COLO668 (cell line): ENCODE measurements at regions not wholly inside any gene's neighbourhood (a gene's known extent, or its start where the extent isn't known, plus 50 kb on each side); places are given as distances from the start of the nearest gene placed in this dataset.
"Not testable (repeated sequence)": the region's sequence is repeated elsewhere in the genome, so short reads cannot be mapped to it uniquely, and the experiment has no call there.

Experiments used
- DNase-seq: peaks from one replicate; lab custom pipeline; 2025; ENCODE audit not compliant: unreplicated experiment; lab: John Stamatoyannopoulos, UW

DNA sequence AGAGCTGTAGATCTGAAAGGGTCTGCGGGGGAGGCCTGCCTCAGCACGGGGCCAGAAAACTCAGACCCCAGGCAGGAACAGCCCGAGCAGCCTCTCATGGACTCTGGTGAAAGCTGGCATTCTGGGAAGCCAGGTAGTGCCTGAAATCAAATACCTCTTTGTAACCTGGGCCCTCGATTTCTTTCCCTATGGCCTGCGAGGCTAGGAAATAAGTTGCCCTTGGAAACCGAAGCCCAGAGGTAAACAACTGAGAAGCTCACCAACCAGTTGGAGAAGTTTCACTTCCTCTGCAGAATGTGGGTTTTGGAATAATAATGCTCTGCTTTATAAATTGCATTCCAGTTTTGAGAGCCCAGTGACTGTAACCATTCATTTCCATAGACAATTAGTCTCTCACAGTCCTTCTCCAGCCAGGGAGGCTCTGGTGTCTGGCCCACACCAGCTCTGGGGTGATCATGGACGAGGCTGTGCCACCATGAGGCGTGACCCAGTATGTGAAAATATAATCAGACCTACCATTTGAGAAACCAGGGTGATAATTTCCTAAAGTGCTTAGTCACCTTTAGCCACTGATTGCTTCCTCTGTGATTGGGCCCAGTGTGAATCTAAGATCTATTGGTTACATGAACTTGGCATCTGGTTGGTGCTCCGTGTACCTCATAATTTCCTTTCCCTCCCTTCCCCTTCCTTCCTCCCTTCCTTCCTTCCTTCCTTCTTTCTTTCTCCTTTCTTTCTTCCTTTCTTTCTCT lies 133.1 kb upstream of the PELI1 start:
- DNase-seq = no peak

GRCh38 chr2:64280812-64281211 lies 136.6 kb upstream of the PELI1 start:
- DNase-seq = not testable (repeated sequence)

GRCh38 chr2:64283006-64283570 lies 138.9 kb upstream of the PELI1 start:
- DNase-seq = no peak

DNA sequence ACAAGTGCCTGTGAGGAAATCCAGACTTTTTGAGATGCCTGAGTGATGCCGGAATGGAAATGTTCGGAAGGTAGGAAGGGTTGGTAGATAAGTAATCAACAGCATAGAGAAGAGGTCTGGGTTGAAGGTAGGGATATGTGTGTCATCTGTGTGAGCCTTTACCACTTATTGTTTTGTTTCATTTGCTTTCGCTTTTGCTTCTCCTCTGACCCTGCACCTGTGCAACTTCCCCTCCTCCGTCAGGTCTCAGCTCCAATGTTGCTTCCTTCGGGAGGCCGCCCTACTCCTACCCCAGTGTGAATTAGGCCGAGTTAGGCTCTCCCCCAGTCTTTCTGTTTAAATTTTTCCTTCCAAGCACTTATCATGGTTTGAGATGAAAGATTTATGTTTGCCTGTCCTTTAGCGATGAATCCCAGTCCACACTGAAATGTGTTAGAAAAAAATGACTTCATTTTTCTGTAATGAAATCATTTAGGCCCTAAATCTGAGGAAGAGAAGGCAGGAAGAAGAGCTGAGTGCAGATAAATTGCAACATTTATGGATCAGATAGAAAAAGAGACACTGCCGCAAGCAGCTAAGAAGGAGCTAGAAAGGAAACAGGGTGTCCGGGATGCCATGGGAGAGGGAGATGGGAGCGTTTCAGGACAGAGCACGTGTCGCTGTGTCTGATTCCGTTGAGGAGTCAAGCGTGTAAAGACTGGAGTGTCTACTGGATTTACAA lies 139.6 kb upstream of the PELI1 start:
- no peak for DNase-seq

DNA sequence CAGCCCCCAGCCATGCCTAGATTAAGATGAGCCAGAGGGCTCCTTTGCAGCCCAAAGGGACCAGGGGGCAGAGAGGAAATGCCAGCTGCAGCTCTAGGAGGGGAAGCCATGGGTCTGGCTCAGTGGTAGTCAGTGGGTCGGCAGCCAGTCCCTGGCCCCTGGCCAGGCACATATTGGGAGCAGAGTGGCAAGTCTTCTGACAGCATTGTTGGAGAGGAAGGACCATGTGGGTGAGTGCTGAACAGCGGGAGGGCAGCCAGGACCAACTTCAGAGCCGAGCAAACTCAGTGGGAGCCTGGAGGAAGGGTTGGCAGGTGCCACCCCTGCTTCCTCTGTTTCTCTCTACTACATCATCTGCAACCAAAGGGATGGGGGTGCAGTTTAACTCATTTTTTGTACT lies 140.5 kb upstream of the PELI1 start:
- DNase-seq = no peak

DNA sequence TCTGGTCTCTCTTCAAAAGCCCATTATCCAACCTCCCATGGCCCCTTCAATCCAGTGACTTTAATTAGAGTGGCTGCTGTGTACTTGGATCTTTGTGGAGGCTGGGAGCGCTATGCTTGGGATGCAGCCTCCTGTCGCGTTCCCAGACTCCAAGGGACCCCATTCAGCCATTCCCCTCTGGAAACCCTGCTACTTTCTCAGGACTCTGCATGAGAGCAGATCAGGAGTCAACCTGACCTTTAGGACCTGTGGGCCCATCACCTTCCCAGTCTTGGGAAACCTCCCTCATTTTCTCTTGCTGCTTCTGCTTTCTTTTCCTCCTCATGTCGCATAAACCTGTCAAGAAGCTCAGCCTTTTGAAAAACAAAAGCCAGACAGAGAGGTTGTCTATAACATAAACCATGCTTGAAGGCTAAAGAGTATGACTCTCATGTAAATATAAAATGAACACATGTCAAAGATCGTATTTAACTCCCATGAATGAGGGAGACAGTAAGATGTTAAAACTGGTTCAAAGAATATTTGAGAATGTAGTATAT lies 143.1 kb upstream of the PELI1 start:
- DNase-seq = no peak

DNA sequence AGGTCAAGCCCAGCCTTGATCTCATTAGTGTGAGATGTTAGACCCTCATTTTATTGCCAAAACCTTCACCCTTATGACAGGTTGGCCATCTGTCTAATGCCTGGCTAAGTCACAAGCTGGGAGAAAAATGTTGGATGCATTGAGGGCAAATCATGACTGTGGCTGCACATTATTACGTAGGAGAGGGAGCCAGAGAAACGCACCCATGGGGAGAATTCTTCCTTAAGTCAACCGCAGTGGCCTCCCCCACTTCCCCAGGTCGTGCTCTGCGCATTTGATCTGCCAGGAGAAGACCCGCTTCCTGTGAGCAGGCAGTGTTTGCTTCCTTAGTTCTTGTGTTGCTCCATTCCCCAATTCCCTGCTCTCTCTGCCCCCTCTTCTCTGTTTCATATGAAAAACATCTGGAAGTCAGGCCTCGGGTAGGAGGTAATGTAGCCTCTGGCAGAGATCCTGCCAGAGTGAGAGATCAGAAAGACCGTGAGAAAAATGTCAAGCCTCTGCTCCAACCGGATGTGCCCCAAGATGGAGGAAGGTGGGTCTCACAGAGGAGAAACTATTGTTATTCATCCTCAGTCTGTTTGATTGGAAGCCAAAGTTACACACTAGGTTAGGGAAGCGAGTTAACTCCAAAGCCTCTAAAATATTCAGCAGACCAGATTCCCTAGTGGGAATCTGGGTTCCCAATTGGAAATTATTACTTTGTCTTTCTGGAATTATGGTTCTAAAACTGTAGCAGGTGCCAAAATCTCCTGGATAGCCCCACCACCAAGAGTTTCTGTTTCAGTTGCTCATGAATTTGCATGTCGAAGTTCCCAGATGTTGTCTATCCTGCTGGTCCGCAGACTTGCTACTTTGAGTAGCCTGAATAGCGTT lies 144.3 kb upstream of the PELI1 start:
- DNase-seq = no peak

- no peak for DNase-seq
Measured at GRCh38 chr2:64289251-64289650, 145.0 kb upstream of the PELI1 start.

DNA sequence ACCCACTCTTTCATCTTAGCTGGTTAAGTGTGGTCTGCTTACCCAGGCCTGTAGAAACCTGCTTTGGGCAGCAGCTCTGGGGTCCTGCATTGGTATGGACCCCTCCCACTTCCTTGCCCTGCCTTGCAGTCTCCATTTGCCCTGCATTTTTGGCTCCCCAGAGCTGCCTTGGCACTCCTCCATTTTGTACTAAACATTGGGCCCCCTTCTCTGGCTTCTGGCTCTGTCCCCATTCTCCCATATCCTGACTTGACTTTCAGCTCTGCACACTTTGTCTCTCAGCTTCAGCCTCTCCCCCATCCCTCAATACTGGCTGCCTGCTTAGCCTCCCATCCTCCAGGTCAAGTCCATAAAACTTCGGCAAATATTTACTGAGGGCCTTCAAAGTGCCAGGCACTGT lies 145.5 kb upstream of the PELI1 start:
- no peak for DNase-seq

- DNase-seq = no peak
Measured at GRCh38 chr2:64291181-64291580, 147.0 kb upstream of the PELI1 start.

GRCh38 chr2:64295326-64296139 lies 151.3 kb upstream of the PELI1 start:
- DNase-seq = no peak

- no peak for DNase-seq
Measured at GRCh38 chr2:64296140-64296480, 151.9 kb upstream of the PELI1 start.

DNA sequence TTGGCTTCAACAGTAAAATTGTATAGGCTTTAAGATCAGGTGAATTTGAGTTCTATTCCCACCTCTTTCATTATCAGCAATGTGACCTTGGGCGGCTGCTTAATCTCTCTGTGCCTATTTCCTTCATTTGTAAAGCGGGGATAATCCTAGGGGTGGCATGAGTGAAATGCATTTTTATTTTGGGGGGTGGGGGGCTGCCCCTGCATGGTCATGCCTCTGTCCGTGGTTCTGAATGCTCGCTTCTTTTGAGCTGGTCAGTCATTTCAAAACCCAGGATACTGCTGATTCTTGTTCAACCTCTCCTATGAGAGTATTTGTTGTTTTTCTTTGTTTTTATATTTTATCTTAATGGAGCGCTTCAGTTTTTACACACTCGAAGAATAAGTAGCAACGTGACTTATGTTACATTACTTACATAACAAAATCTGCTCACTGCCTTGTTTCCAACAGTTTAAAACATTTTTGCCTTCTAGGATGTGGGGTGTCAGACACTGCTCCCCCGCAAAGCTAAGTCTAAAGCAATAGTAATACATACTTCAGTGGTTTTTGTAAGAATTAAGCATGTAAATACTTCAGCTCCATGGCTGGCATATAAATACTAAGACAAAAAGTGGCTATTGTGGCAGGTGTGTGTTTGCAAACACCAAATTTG lies 152.6 kb upstream of the PELI1 start:
- no peak for DNase-seq

GRCh38 chr2:64298161-64298560 lies 153.9 kb upstream of the PELI1 start:
- no peak for DNase-seq

- no peak for DNase-seq
Measured at GRCh38 chr2:64300066-64300465, 153.9 kb upstream of the LGALSL start.

GRCh38 chr2:64303250-64303649 lies 150.7 kb upstream of the LGALSL start:
- no peak for DNase-seq

DNA sequence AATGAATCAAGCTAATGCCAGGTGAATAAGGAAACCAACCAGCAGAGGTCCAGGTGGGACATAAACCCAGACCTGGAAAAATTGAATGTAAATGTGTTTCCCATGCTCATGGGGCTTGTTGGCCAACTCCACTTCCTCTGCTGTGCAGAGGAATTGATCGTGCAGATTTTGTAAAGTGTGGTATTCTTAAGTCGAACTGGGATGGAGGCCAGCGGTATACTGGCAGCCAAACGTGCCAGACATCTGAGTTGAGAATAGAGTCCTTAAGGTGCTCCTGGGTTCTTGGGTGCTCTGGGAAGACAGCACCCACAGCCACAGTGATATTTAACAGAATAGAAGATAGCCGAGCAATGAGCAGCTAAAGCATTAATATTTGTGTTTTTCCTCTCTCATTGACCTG lies 146.5 kb upstream of the LGALSL start:
- no peak for DNase-seq

DNA sequence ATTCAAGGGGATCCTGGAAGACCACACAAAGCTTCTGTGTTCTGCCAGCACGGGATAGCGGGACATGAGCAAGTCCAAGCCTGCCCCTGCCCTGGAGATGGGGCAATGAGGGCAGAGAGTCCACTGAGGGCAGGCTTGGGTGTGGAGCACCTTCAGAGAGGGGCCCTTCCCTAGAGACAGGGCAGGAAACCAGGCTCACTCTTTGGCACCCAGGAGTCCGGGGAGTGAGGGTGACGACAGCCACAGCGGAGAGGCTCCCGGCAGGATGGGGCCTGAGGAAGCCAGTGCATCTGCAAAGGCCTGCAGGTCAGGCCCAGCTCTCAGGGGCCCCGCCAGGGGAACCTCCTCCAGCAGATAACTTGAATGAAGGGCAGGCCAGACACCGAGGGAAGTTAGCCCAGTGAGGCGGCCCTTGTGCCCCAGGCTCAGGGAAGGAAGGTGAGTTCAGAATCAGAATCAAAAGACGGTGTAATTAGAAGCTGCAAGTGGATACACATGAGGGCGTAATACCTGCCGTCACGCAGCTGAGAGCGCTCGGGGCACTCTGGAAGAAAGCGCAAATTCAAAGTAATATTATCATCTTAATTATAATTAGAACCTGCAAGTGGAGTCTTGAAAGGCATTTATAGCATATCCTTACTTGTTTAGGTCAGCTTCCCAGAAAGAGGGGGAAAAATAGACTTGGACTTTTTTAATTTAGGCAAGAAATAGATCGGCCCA lies 142.6 kb upstream of the LGALSL start:
- DNase-seq = no peak

DNA sequence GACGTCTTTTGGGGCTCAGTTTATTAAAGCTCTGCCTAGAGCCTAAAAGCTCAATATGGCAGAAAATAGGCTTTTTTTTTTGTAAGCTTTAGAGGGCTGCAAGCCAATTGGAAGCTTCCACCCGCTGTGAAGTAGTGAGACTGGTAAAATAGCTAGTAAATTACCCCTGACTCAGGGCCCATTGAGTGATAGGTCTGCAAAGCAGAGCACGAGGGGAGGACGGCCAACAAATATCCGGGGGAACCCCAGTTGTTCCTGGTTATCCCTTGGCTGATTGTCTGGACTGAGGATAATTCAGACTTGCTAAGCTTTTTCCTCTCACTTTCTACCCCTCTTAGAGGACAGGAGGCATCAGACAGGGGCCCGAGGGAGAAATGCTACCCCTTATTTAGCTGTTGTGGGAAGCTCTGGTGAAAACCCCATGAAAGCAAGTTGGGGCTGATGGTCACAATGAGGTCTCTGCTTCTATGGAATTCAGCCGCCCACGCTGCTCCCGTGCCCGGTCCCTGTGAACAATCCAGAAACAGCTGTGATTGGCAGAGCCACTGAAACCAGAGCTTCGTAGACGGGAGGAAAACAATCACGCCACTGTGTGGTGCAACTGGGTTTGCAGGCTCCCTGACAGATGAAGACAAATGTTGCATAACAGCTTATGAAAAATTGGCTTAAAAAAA lies 141.9 kb upstream of the LGALSL start:
- no peak for DNase-seq
